HG03439 (cell line): ENCODE measurements at regions not wholly inside any gene's neighbourhood (a gene's known extent, or its start where the extent isn't known, plus 50 kb on each side); places are given as distances from the start of the nearest gene placed in this dataset.
"Not testable (repeated sequence)": the region's sequence is repeated elsewhere in the genome, so short reads cannot be mapped to it uniquely, and the experiment has no call there.

Experiments
- ATAC-seq: cut with Tn5 transposase; IDR thresholded peaks from one replicate; pipeline ENCODE4 v1.9.1; 2021; ENCODE audit warnings: mild to moderate bottlenecking, moderate library complexity; ENCODE audit not compliant: unreplicated experiment

- ATAC-seq, result no peak
These were observed 113.0 kb upstream of the RREB1 start for GRCh38 chr6:6994796-6995195.

- no peak for ATAC-seq
These were observed 112.4 kb upstream of the RREB1 start for GRCh38 chr6:6995328-6995727.

GRCh38 chr6:6996124-6996523 is 111.6 kb upstream of the RREB1 start:
- ATAC-seq, result no peak

GRCh38 chr6:6997263-6998193 is 110.2 kb upstream of the RREB1 start:
- no peak for ATAC-seq

GRCh38 chr6:6998194-6998569 is 109.6 kb upstream of the RREB1 start:
- no peak for ATAC-seq

- no peak for ATAC-seq
These were observed 106.7 kb upstream of the RREB1 start for GRCh38 chr6:7000825-7001777.

GRCh38 chr6:7003041-7003440 is 104.7 kb upstream of the RREB1 start:
- no peak for ATAC-seq

- no peak for ATAC-seq
These were observed 103.0 kb upstream of the RREB1 start for GRCh38 chr6:7004581-7005297.

- no peak for ATAC-seq
These were observed 101.1 kb upstream of the RREB1 start for GRCh38 chr6:7006515-7007191.

GRCh38 chr6:7008451-7008988 is 99.2 kb upstream of the RREB1 start:
- no peak for ATAC-seq

GRCh38 chr6:7016226-7016625 is 91.5 kb upstream of the RREB1 start:
- ATAC-seq, result no peak

GRCh38 chr6:7021301-7021700 is 86.5 kb upstream of the RREB1 start:
- ATAC-seq, result no peak

- no peak for ATAC-seq
These were observed 81.9 kb upstream of the RREB1 start for GRCh38 chr6:7025861-7026260.

- ATAC-seq, result not testable (repeated sequence)
These were observed 78.8 kb upstream of the RREB1 start for GRCh38 chr6:7028963-7029362.

- not testable (repeated sequence) for ATAC-seq
These were observed 76.8 kb upstream of the RREB1 start for GRCh38 chr6:7030968-7031367.

GRCh38 chr6:7033202-7033601 is 74.6 kb upstream of the RREB1 start:
- no peak for ATAC-seq

- no peak for ATAC-seq
These were observed 73.7 kb upstream of the RREB1 start for GRCh38 chr6:7034055-7034454.

GRCh38 chr6:7035837-7036249 is 71.9 kb upstream of the RREB1 start:
- no peak for ATAC-seq

- no peak for ATAC-seq
These were observed 66.2 kb upstream of the RREB1 start for GRCh38 chr6:7041511-7042026.
